C4-2B (cell line): ENCODE measurements at regions not wholly inside any gene's neighbourhood (a gene's known extent, or its start where the extent isn't known, plus 50 kb on each side); places are given as distances from the start of the nearest gene placed in this dataset.

Experiments
- H3K27ac ChIP-seq: fragments of 450-650 bp; 2 replicates; pipeline ENCODE4 v1.5.1; 2017
- CTCF ChIP-seq: fragments of 450-650 bp; conservative IDR thresholded peaks from 2 replicates; pipeline ENCODE4 v1.5.1; 2017; ENCODE audit warnings: mild to moderate bottlenecking
- ZFX ChIP-seq: fragments of 450-650 bp; IDR thresholded peaks from 2 replicates; pipeline ENCODE4 v1.6.1; 2017

GRCh38 chr9:13898957-13899356 is 415.0 kb downstream of the NFIB start:
- TF ChIP-seq CTCF (no peak), ZFX (no peak)
- no peak overlapping the region for H3K27ac ChIP-seq

- no peak for TF ChIP-seq CTCF
- TF ChIP-seq ZFX, result no peak
- no peak overlapping the region for H3K27ac ChIP-seq
Observed at GRCh38 chr9:13896922-13897835, 416.8 kb downstream of the NFIB start.

GRCh38 chr9:13896047-13896446 is 417.9 kb downstream of the NFIB start:
- H3K27ac ChIP-seq, result no peak overlapping the region
- TF ChIP-seq CTCF, result no peak

GRCh38 chr9:13885258-13885657 is 428.7 kb downstream of the NFIB start:
- no peak overlapping the region for H3K27ac ChIP-seq

GRCh38 chr9:13879981-13880380 is 434.0 kb downstream of the NFIB start:
- H3K27ac ChIP-seq, result no peak overlapping the region
- TF ChIP-seq ZFX (no peak), CTCF (no peak)

More at GRCh38 chr9:13885258-13885657, 428.7 kb downstream of the NFIB start:
- TF ChIP-seq CTCF (no peak), ZFX (no peak)

GRCh38 chr9:13879011-13879410 is 434.9 kb downstream of the NFIB start:
- no peak overlapping the region for H3K27ac ChIP-seq
- TF ChIP-seq CTCF (no peak), ZFX (no peak)

GRCh38 chr9:13878241-13878711 is 435.7 kb downstream of the NFIB start:
- no peak overlapping the region for H3K27ac ChIP-seq
- no peak for TF ChIP-seq ZFX
- no peak for TF ChIP-seq CTCF
